GM10266 (cell line): ENCODE measurements at regions not wholly inside any gene's neighbourhood (a gene's known extent, or its start where the extent isn't known, plus 50 kb on each side); places are given as distances from the start of the nearest gene placed in this dataset.

Source experiments
- DNase-seq: peaks from one replicate; pipeline ENCODE4 v3.0.0; 2012; ENCODE audit errors: extremely low spot score
- CTCF ChIP-seq: IDR thresholded peaks from 2 replicates; pipeline ENCODE4 v1.5.1; 2012; ENCODE audit warnings: mild to moderate bottlenecking, low read depth; ENCODE audit not compliant: control insufficient read depth, insufficient read depth; ENCODE audit errors: missing control alignments

- TF ChIP-seq CTCF, result no peak
- DNase-seq, result no peak
Measured at GRCh38 chr11:131111775-131112174, 195.5 kb upstream of the SNX19 start.

GRCh38 chr11:131118247-131118646, 202.0 kb upstream of the SNX19 start:
- no peak for DNase-seq
- no peak for TF ChIP-seq CTCF

- TF ChIP-seq CTCF, result no peak
- no peak for DNase-seq
Measured at GRCh38 chr11:131121426-131122333, 205.4 kb upstream of the SNX19 start.

GRCh38 chr11:131122448-131122847, 206.2 kb upstream of the SNX19 start:
- TF ChIP-seq CTCF, result no peak
- no peak for DNase-seq

- TF ChIP-seq CTCF, result no peak
- no peak for DNase-seq
Measured at GRCh38 chr11:131129474-131129873, 213.2 kb upstream of the SNX19 start.

GRCh38 chr11:131135611-131136010, 219.3 kb upstream of the SNX19 start:
- no peak for DNase-seq
- TF ChIP-seq CTCF, result no peak

- DNase-seq, result no peak
- TF ChIP-seq CTCF, result no peak
Measured at GRCh38 chr11:131136486-131136885, 220.2 kb upstream of the SNX19 start.
